GM12865 (cell line): ENCODE measurements at regions not wholly inside any gene's neighbourhood (a gene's known extent, or its start where the extent isn't known, plus 50 kb on each side); places are given as distances from the start of the nearest gene placed in this dataset.
"Not testable (repeated sequence)": the region's sequence is repeated elsewhere in the genome, so short reads cannot be mapped to it uniquely, and the experiment has no call there.

Experiments
- DNase-seq: peaks from one replicate; pipeline ENCODE4 v3.0.0; 2010; ENCODE audit warnings: low read depth
- H3K4me3 ChIP-seq: 2 replicates; pipeline ENCODE4 v1.5.1; 2011; ENCODE audit warnings: mild to moderate bottlenecking, low read depth, low read length, control low read depth
- TF ChIP-seq, protein P1 (sequence below): IDR thresholded peaks from 2 replicates; pipeline ENCODE4 v1.5.1; 2011; ENCODE audit warnings: low read length, control low read depth, low read depth, inconsistent platforms; ENCODE audit not compliant: insufficient read depth; ENCODE audit errors: missing control alignments

DNA sequence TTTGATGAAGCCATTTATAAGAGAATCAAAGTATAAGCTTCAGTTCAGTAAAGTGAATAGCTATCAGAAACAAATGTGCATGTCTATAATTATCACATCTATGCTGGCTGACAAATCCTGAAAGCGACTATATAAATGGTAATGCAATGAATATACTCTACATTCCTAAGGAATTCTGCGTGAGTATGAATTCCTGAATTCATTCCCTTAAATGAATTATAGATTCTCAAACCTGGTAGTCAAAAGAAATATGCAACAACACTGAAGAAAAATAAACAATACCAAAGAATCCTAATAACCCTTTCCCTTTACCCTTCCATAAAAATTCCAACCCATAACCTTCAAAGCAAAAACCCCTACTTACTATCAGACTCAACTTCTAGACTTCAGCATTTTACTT, 416.6 kb upstream of the PMFBP1 start:
- TF ChIP-seq, protein P1, sequence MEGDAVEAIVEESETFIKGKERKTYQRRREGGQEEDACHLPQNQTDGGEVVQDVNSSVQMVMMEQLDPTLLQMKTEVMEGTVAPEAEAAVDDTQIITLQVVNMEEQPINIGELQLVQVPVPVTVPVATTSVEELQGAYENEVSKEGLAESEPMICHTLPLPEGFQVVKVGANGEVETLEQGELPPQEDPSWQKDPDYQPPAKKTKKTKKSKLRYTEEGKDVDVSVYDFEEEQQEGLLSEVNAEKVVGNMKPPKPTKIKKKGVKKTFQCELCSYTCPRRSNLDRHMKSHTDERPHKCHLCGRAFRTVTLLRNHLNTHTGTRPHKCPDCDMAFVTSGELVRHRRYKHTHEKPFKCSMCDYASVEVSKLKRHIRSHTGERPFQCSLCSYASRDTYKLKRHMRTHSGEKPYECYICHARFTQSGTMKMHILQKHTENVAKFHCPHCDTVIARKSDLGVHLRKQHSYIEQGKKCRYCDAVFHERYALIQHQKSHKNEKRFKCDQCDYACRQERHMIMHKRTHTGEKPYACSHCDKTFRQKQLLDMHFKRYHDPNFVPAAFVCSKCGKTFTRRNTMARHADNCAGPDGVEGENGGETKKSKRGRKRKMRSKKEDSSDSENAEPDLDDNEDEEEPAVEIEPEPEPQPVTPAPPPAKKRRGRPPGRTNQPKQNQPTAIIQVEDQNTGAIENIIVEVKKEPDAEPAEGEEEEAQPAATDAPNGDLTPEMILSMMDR = no peak
- DNase-seq = no peak
- H3K4me3 ChIP-seq = no peak overlapping the region

GRCh38 chr16:72578061-72578460, 406.1 kb upstream of the PMFBP1 start:
- not testable (repeated sequence) for DNase-seq, H3K4me3 ChIP-seq

GRCh38 chr16:72576189-72576588, 404.2 kb upstream of the PMFBP1 start:
- TF ChIP-seq, protein P1 = no peak
- H3K4me3 ChIP-seq = no peak overlapping the region
- peak; percentile 16 for DNase-seq

GRCh38 chr16:72569677-72570076, 397.7 kb upstream of the PMFBP1 start:
- TF ChIP-seq, protein P1 = no peak

GRCh38 chr16:72568502-72568901, 396.5 kb upstream of the PMFBP1 start:
- H3K4me3 ChIP-seq = no peak overlapping the region
- no peak for DNase-seq
- TF ChIP-seq, protein P1 = no peak

More at GRCh38 chr16:72569677-72570076, 397.7 kb upstream of the PMFBP1 start:
- no peak for DNase-seq
- no peak overlapping the region for H3K4me3 ChIP-seq

- H3K4me3 ChIP-seq = no peak overlapping the region
- no peak for DNase-seq
- TF ChIP-seq, protein P1 = no peak
Observed at GRCh38 chr16:72566174-72566573, 394.2 kb upstream of the PMFBP1 start.

DNA sequence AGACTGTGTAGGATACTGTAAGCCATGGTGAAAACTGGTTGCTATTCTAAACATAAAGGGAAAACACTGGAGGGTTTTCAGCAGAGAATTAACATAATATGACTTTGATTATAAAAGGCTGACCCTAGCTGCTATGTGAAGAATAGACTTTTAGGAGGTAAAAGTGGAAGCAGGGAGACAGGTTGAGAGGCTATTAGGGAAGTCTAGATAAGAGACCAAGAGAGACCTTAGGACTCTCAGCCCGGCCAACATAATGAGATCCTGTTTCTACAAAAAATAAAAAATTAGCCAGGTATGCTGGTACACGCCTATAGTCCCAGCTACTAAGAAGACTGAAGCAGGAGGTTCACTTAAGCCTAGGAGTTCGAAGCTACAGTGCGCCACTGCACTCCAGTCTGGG, 393.2 kb upstream of the PMFBP1 start:
- TF ChIP-seq, protein P1 = no peak
- H3K4me3 ChIP-seq = no peak overlapping the region
- no peak for DNase-seq
